ENCODE measurements at regions not wholly inside any gene's neighbourhood (a gene's known extent, or its start where the extent isn't known, plus 50 kb on each side); places are given as distances from the start of the nearest gene placed in this dataset.

- Histone ChIP-seq H3K4me1 (no peaks in the 10 kb centered on the region), H3K9me3 (no peaks in the 10 kb centered on the region), H3K36me3 (no peaks in the 10 kb centered on the region), H3K27ac (no peak overlapping the region), H3K27me3 (no peaks in the 10 kb centered on the region), H3K4me3 (no peak overlapping the region)
- intact Hi-C loops (cut with DNase I; ENCODE audit: low total_unique reads) (no loop called here), in situ Hi-C loops (cut with MboI; ENCODE audit: low pct_ligation_motif_present in 1 of 4, low pct_unique_long_range_greater_than_20kb in 1 of 4, low sequenced_read_pairs in 3 of 4) (no loop called here)
- no peak for DNase-seq
- TF ChIP-seq POLR2A (IDR thresholded peaks at IDR 0.05) (no peak), EP300 (IDR thresholded peaks at IDR 0.05; ENCODE audit: low read depth) (no peak), POLR2AphosphoS5 (IDR thresholded peaks at IDR 0.05) (no peak)
- TF ChIP-seq, protein P1, sequence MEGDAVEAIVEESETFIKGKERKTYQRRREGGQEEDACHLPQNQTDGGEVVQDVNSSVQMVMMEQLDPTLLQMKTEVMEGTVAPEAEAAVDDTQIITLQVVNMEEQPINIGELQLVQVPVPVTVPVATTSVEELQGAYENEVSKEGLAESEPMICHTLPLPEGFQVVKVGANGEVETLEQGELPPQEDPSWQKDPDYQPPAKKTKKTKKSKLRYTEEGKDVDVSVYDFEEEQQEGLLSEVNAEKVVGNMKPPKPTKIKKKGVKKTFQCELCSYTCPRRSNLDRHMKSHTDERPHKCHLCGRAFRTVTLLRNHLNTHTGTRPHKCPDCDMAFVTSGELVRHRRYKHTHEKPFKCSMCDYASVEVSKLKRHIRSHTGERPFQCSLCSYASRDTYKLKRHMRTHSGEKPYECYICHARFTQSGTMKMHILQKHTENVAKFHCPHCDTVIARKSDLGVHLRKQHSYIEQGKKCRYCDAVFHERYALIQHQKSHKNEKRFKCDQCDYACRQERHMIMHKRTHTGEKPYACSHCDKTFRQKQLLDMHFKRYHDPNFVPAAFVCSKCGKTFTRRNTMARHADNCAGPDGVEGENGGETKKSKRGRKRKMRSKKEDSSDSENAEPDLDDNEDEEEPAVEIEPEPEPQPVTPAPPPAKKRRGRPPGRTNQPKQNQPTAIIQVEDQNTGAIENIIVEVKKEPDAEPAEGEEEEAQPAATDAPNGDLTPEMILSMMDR (IDR thresholded peaks at IDR 0.05), result no peak
Observed at GRCh38 chr3:95048564-95048963, 985.7 kb downstream of the NSUN3 start.

- intact Hi-C loops (cut with DNase I; ENCODE audit: low total_unique reads) (no loop called here), in situ Hi-C loops (cut with MboI; ENCODE audit: low pct_ligation_motif_present in 1 of 4, low pct_unique_long_range_greater_than_20kb in 1 of 4, low sequenced_read_pairs in 3 of 4) (no loop called here)
- TF ChIP-seq EP300 (IDR thresholded peaks at IDR 0.05; ENCODE audit: low read depth) (no peak), POLR2A (IDR thresholded peaks at IDR 0.05) (no peak), POLR2AphosphoS5 (IDR thresholded peaks at IDR 0.05) (no peak)
- TF ChIP-seq, protein P1 (IDR thresholded peaks at IDR 0.05), result no peak
- 40 to 66% methylated on average over 1 of the region's 1 CpG for WGBS, 2 donors (ENCODE audit: low coverage in 1 of 2)
- DNase-seq, result no peak
- Histone ChIP-seq H3K4me1 (no peaks in the 10 kb centered on the region), H3K36me3 (no peaks in the 10 kb centered on the region), H3K9me3 (no peaks in the 10 kb centered on the region), H3K27ac (no peak overlapping the region), H3K4me3 (no peak overlapping the region), H3K27me3 (no peaks in the 10 kb centered on the region)
Observed at GRCh38 chr3:95049841-95050240, 987.0 kb downstream of the NSUN3 start.

- in situ Hi-C loops (cut with MboI; ENCODE audit: low pct_ligation_motif_present in 1 of 4, low pct_unique_long_range_greater_than_20kb in 1 of 4, low sequenced_read_pairs in 3 of 4) (no loop called here), intact Hi-C loops (cut with DNase I; ENCODE audit: low total_unique reads) (no loop called here)
- H3K27ac ChIP-seq, result no peak overlapping the region
Observed at GRCh38 chr3:95055288-95055687, 992.4 kb downstream of the NSUN3 start.

DNA sequence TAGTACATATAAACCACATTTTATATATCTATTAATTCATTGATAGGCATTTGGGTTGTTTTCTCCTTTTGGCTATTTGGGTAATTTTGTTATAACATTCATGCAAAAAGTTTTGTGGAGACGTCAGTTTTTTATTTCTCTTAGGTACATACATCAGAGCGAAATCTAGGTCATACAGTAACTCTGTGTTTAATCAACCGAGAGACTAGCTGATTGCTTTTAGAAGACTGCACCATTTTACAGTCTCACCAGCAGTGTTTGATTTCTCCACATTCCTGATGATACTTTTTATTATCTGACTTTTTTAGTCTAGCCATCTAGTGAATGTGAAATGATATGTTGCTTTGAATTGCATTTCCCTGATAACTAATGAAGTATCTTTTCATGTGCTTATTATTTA lies 1019.3 kb downstream of the NSUN3 start:
- Histone ChIP-seq H3K27me3 (no peaks in the 10 kb centered on the region), H3K4me3 (no peak overlapping the region), H3K4me1 (no peaks in the 10 kb centered on the region), H3K9me3 (no peaks in the 10 kb centered on the region), H3K36me3 (no peaks in the 10 kb centered on the region), H3K27ac (no peak overlapping the region)
- intact Hi-C loops (cut with DNase I; ENCODE audit: low total_unique reads), result no loop called here
- no peak for DNase-seq
- 47 to 68% methylated on average over 3 of the region's 3 CpGs for WGBS, 2 donors (ENCODE audit: low coverage in 1 of 2)
- no peak for TF ChIP-seq EP300 (IDR thresholded peaks at IDR 0.05; ENCODE audit: low read depth)
- no peak for TF ChIP-seq POLR2A (IDR thresholded peaks at IDR 0.05)
- TF ChIP-seq POLR2AphosphoS5 (IDR thresholded peaks at IDR 0.05), result no peak
- TF ChIP-seq, protein P1 (IDR thresholded peaks at IDR 0.05), result no peak
- in situ Hi-C loops (cut with MboI; ENCODE audit: low pct_ligation_motif_present in 1 of 4, low pct_unique_long_range_greater_than_20kb in 1 of 4, low sequenced_read_pairs in 3 of 4), result no loop called here

More at GRCh38 chr3:95055288-95055687, 992.4 kb downstream of the NSUN3 start:
- DNase-seq, result no peak
- no peaks in the 10 kb centered on the region for H3K36me3 ChIP-seq
- H3K9me3 ChIP-seq, result no peaks in the 10 kb centered on the region
- no peaks in the 10 kb centered on the region for H3K4me1 ChIP-seq
- no peak overlapping the region for H3K4me3 ChIP-seq
- whole genome bisulfite sequencing, 2 donors (ENCODE audit: low coverage in 1 of 2), result 95 to 100% methylated on average over 2 of the region's 2 CpGs
- no peaks in the 10 kb centered on the region for H3K27me3 ChIP-seq
- TF ChIP-seq EP300 (IDR thresholded peaks at IDR 0.05; ENCODE audit: low read depth), result no peak
- TF ChIP-seq, protein P1 (IDR thresholded peaks at IDR 0.05), result no peak
- TF ChIP-seq POLR2A (IDR thresholded peaks at IDR 0.05), result no peak

Data from transverse colon (tissue), 4 donors.